HG03280 (cell line): ENCODE measurements at regions not wholly inside any gene's neighbourhood (a gene's known extent, or its start where the extent isn't known, plus 50 kb on each side); places are given as distances from the start of the nearest gene placed in this dataset.
"Not testable (repeated sequence)": the region's sequence is repeated elsewhere in the genome, so short reads cannot be mapped to it uniquely, and the experiment has no call there.

Source experiments
- ATAC-seq: cut with Tn5 transposase; IDR thresholded peaks from one replicate; pipeline ENCODE4 v1.9.1; 2021; ENCODE audit warnings: mild to moderate bottlenecking, moderate library complexity; ENCODE audit not compliant: unreplicated experiment

- ATAC-seq, result no peak
Measured at GRCh38 chr4:128649575-128650205, 159.8 kb upstream of the JADE1 start.

GRCh38 chr4:128649161-128649560 lies 160.3 kb upstream of the JADE1 start:
- ATAC-seq, result no peak

- ATAC-seq, result no peak
Measured at GRCh38 chr4:128648021-128648420, 161.5 kb upstream of the JADE1 start.

- peak; percentile 76 for ATAC-seq
Measured at GRCh38 chr4:128646893-128647292, 162.6 kb upstream of the JADE1 start.

- ATAC-seq, result not testable (repeated sequence)
Measured at GRCh38 chr4:128644693-128645654, 164.5 kb upstream of the JADE1 start.

GRCh38 chr4:128644107-128644506 lies 165.4 kb upstream of the JADE1 start:
- not testable (repeated sequence) for ATAC-seq

- not testable (repeated sequence) for ATAC-seq
Measured at GRCh38 chr4:128641566-128641965, 167.9 kb upstream of the JADE1 start.

- no peak for ATAC-seq
Measured at GRCh38 chr4:128639541-128640270, 169.8 kb upstream of the JADE1 start.

- no peak for ATAC-seq
Measured at GRCh38 chr4:128636906-128637305, 172.6 kb upstream of the JADE1 start.

GRCh38 chr4:128635955-128636560 lies 173.4 kb upstream of the JADE1 start:
- no peak for ATAC-seq

- no peak for ATAC-seq
Measured at GRCh38 chr4:128635141-128635954, 174.2 kb upstream of the JADE1 start.

- ATAC-seq, result no peak
Measured at GRCh38 chr4:128633067-128633466, 176.4 kb upstream of the JADE1 start.

- no peak for ATAC-seq
Measured at GRCh38 chr4:128630871-128631270, 178.6 kb upstream of the JADE1 start.

GRCh38 chr4:128623508-128624215 lies 185.8 kb upstream of the JADE1 start:
- no peak for ATAC-seq

- not testable (repeated sequence) for ATAC-seq
Measured at GRCh38 chr4:128620279-128620965, 189.1 kb upstream of the JADE1 start.

GRCh38 chr4:128615197-128615596 lies 194.3 kb upstream of the JADE1 start:
- ATAC-seq, result no peak

- ATAC-seq, result no peak
Measured at GRCh38 chr4:128608006-128608405, 201.5 kb upstream of the JADE1 start.

- no peak for ATAC-seq
Measured at GRCh38 chr4:128606173-128606572, 203.3 kb upstream of the JADE1 start.

- no peak for ATAC-seq
Measured at GRCh38 chr4:128604840-128605239, 204.7 kb upstream of the JADE1 start.
